ENCODE measurements at regions not wholly inside any gene's neighbourhood (a gene's known extent, or its start where the extent isn't known, plus 50 kb on each side); places are given as distances from the start of the nearest gene placed in this dataset.

GRCh38 chr15:67916565-67916964 lies 76.7 kb upstream of the RNU6-1 start:
- intact Hi-C loops (cut with DNase I; ENCODE audit: low total_unique reads) = no loop called here
- Histone ChIP-seq H3K36me3 (no peaks in the 10 kb centered on the region), H3K27ac (peak overlapping the region; percentile 81 to 84), H3K4me1 (peaks cover 3 to 76% (median 43%) of the 10 kb centered on the region in 4 donors), H3K9me3 (peaks cover 0 to under 1% (median 0%) of the 10 kb centered on the region in 3 donors), H3K4me3 (no peak overlapping the region), H3K27me3 (no peaks in the 10 kb centered on the region)
- DNase-seq = no peak
- TF ChIP-seq CTCF (IDR thresholded peaks at IDR 0.05) = no peak

GRCh38 chr15:67917037-67917436 lies 77.2 kb upstream of the RNU6-1 start:
- Histone ChIP-seq H3K9me3 (no peaks in the 10 kb centered on the region), H3K4me3 (no peak overlapping the region), H3K36me3 (no peaks in the 10 kb centered on the region), H3K4me1 (peaks cover 3 to 78% (median 42%) of the 10 kb centered on the region in 4 donors), H3K27me3 (no peaks in the 10 kb centered on the region), H3K27ac (peak overlapping the region; percentile 81 to 84)
- peak; percentile 11 to 28 for TF ChIP-seq CTCF (IDR thresholded peaks at IDR 0.05)
- intact Hi-C loops (cut with DNase I; ENCODE audit: low total_unique reads) = no loop called here
- peak; percentile 81 to 93 for DNase-seq

GRCh38 chr15:67917636-67918035 lies 77.8 kb upstream of the RNU6-1 start:
- Histone ChIP-seq H3K4me3 (no peak overlapping the region), H3K36me3 (no peaks in the 10 kb centered on the region), H3K27ac (peak overlapping the region; percentile 81 to 84), H3K27me3 (no peaks in the 10 kb centered on the region), H3K9me3 (no peaks in the 10 kb centered on the region), H3K4me1 (peaks cover 3 to 78% (median 38%) of the 10 kb centered on the region in 4 donors)
- DNase-seq = no peak
- TF ChIP-seq CTCF (IDR thresholded peaks at IDR 0.05) = no peak
- intact Hi-C loops (cut with DNase I; ENCODE audit: low total_unique reads) = no loop called here

- intact Hi-C loops (cut with DNase I; ENCODE audit: low total_unique reads) = no loop called here
- Histone ChIP-seq H3K36me3 (no peaks in the 10 kb centered on the region), H3K9me3 (no peaks in the 10 kb centered on the region), H3K4me1 (peaks cover 3 to 78% (median 41%) of the 10 kb centered on the region in 4 donors), H3K27me3 (no peaks in the 10 kb centered on the region), H3K4me3 (no peak overlapping the region), H3K27ac (peak overlapping the region; percentile 81 to 84)
- DNase-seq = no peak
- no peak for TF ChIP-seq CTCF (IDR thresholded peaks at IDR 0.05)
Observed at GRCh38 chr15:67918205-67918861, 78.5 kb upstream of the RNU6-1 start.

- H3K36me3 ChIP-seq = no peaks in the 10 kb centered on the region
- DNase-seq = no peak
- H3K27me3 ChIP-seq = no peaks in the 10 kb centered on the region
- TF ChIP-seq CTCF (IDR thresholded peaks at IDR 0.05) = no peak
- no peak overlapping the region for H3K27ac ChIP-seq
- no peak overlapping the region for H3K4me3 ChIP-seq
- no peaks in the 10 kb centered on the region for H3K9me3 ChIP-seq
- intact Hi-C loops (cut with DNase I; ENCODE audit: low total_unique reads) = no loop called here
- H3K4me1 ChIP-seq = peaks cover 3 to 78% (median 35%) of the 10 kb centered on the region in 4 donors
Observed at GRCh38 chr15:67920524-67921240, 80.8 kb upstream of the RNU6-1 start.

Data from tibial artery (tissue), 4 donors.